ENCODE measurements at regions not wholly inside any gene's neighbourhood (a gene's known extent, or its start where the extent isn't known, plus 50 kb on each side); places are given as distances from the start of the nearest gene placed in this dataset.

- TF ChIP-seq CTCF (IDR thresholded peaks at IDR 0.05; ENCODE audit: low read length) = no peak
- no peak for TF ChIP-seq EZH2 (optimal IDR thresholded peaks at IDR 0.05; ENCODE audit: low read depth, low read length)
- TF ChIP-seq EZH2phosphoT487 (IDR thresholded peaks at IDR 0.05; ENCODE audit: low read length) = no peak
Observed at GRCh38 chr12:59282999-59283398, 312.8 kb upstream of the SLC16A7 start.

All from MM.1S (cell line).